Ovary (tissue), 3 donors: ENCODE measurements at regions not wholly inside any gene's neighbourhood (a gene's known extent, or its start where the extent isn't known, plus 50 kb on each side); places are given as distances from the start of the nearest gene placed in this dataset.

Source experiments
- CTCF ChIP-seq, 3 donors: fragments of 450-650 bp in 2 of 3; fragments of 200-600 bp in 1 of 3; IDR thresholded peaks; one replicate each; pipeline versions ENCODE4 v1.5.1 to v1.8.0; 2016 to 2022; ENCODE audit warnings: antibody characterized with exemption in 3 of 3, mild to moderate bottlenecking in 1 of 3
- POLR2A ChIP-seq: fragments of 450-650 bp; IDR thresholded peaks from one replicate; pipeline ENCODE4 v1.6.1; 2017; ENCODE audit warnings: antibody characterized with exemption, mild to moderate bottlenecking, moderate library complexity
- donor health status: DM: no; HTN: no; CAD: no.

GRCh38 chr3:148233403-148233802 is 464.3 kb upstream of the AGTR1 start:
- no peak for TF ChIP-seq CTCF (IDR thresholded peaks at IDR 0.05)
- no peak for TF ChIP-seq POLR2A
